Activated CD8-positive, alpha-beta memory T cell treated with anti-CD3 and anti-CD28 coated beads, Interleukin-2, amount 50 U/mL, for 48 hours (primary cell): ENCODE measurements at regions not wholly inside any gene's neighbourhood (a gene's known extent, or its start where the extent isn't known, plus 50 kb on each side); places are given as distances from the start of the nearest gene placed in this dataset.
"Not testable (repeated sequence)": the region's sequence is repeated elsewhere in the genome, so short reads cannot be mapped to it uniquely, and the experiment has no call there.

Source experiments
- DNase-seq: peaks from one replicate; pipeline ENCODE4 v3.0.0-alpha.2; 2020

DNA sequence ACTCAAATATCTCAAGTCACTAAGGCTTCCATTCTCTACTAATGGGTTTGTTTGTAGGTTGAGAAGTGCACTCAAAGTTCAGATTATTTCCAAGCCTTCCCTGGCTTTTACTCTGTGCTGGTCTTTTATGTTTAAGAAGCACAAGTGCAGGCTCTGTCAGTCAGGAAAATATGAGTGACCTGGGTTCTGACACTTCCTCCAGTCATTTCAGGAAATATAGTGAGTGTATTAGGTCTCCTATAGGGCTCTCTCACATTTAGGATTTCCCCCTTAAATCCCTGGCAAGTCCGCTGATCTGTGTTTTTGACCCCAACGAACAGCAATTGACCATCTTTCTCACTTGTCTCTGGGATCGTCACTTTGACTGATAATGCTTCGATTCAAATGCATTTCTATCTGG is 210.2 kb downstream of the ARPP21 start:
- DNase-seq = no peak

DNA sequence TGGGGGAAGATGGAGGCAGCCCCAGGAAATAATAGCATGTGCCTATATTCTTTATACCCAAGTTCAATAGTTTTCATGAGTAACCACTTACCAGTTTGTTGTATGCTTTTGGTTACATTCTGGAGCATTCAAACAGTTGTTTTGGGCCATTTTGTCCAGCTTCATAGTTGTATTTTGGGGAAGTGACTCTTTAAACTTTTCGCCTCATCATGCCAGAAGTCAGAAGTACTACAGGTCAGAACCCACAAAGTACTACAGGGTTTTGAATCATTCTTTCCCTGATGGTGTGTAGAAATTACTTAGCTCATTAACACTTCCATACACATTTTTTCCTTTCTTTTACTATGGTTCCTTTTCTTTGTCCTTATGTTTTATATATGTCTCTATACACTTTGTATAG is 210.6 kb downstream of the ARPP21 start:
- no peak for DNase-seq

DNA sequence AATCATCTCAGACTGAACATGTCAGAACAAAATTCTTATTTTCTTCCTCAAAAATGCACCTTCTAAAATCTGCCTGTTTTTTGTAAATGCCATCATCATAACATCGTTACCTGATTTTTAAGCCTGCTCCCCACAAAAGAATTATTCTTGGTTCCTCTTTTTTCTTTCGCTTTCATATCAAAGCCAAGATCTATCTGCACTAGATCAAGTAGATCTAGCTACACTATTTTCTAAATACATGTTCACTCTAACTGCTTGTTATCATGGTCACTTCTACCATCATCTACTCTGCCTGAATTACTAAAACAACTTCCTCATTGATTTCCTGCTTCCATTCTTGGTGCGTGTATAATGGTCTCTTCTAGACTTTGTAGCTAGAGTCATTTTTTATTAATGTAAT is 217.7 kb downstream of the ARPP21 start:
- DNase-seq = no peak

DNA sequence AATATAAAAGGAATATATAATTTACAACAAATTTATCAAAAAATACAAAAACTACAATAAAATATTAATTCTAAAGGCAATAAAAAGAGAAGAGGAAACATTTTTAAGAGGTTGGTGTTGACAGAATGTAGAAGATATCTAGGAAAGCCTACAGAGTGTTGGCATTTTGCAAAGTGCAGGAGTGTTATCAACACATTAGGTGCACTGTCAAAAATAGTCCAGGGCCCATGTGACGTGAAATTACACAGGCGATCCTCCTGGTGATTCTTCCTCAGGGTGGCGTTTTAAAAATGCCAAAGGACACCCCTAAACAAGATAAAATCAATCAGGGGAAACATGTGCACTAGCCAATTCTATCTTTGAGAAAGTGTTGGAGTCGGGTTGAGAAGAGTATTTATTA is 222.7 kb downstream of the ARPP21 start:
- no peak for DNase-seq

DNA sequence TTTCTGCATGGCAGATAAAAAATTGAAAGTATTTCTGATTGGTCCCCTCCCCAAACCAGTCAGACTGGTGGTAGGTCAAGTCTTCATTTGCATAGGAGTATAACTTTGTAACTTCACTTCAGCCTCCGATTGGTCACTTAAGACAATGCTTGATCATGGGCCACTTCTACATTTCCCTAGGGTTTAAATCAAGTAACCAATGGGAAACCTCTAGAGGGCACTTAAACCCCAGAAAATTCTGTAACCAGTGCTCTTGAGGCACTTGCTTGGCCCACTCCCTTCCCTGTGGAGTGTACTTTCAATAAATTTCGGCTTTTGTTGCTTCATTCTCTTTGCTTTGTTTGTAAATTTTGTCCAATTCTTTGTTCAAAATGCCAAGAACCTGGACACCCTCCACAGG is 225.5 kb downstream of the ARPP21 start:
- DNase-seq = no peak

DNA sequence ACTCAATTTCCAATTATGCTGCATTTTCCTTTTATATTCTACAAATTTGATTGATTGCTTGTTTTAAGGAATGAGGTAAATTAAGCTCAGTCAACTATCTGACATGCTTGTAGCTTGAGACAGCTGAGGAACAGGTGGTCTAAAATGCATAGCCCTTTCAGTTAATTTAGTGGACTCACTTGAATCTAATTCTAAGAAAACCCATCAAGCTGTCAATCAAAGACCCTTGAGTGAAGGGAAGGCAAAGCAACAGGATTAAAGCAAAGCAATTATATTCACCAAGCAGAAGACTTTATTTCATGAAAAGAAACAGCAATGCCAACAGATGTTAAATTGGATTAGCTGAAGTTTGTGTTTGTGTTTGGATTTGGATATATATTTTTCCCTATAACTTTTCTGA is 228.5 kb downstream of the ARPP21 start:
- no peak for DNase-seq

DNA sequence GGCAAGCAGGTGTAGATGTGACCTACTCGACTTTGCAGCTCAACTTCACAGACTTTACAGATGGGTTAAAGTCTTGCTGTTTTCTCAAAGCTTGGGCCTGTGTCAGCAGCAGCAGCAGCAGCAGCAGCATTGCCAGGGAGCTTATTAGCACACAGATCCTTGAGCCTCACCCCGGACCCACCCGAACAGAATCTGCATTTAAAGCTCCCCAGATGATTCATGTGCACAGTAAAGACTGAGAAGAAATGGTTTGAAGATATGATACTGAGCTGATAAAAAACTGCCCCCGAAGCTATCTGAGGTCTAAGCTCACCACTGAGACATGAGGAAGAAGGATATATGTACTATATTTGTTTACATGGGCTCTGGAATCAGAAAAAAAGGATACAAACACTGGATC is 231.7 kb downstream of the ARPP21 start:
- no peak for DNase-seq

DNA sequence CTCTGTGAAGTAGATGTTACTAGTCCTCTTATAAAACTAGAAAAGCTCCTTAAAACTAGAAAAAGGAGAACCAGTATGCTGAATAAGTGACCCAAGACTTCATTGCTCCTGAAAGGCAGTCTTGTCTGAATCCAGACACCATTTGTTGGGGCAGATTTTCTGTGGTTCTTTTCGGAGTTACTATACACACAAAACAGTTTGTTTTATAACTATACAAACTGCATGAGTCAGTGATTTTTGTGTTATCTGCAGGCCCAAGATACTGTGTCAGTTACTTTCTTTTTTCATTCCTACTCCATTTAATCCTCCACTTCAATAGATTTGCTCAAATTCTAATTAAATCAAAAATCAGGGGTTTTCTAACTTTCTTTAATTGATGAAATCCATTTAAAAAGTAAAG is 244.6 kb downstream of the ARPP21 start:
- no peak for DNase-seq

DNA sequence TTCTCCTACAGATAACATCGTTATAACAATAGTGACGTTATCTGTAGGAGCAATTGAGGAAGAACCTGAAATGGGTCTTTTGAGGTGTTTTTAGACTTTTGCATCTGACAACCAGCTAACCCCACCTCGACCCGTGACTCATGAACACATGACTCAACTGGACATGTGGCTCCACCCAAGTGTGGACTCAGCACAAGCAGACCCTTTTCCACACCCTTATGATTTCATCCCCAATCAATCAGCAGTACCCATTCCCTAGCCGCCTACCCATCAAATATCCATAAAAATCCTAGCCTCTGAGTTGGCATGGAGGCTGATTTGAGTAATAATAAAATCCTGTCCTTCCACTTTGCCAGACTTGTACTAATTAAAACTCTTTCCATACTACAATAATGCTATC is 255.4 kb downstream of the ARPP21 start:
- DNase-seq = no peak

DNA sequence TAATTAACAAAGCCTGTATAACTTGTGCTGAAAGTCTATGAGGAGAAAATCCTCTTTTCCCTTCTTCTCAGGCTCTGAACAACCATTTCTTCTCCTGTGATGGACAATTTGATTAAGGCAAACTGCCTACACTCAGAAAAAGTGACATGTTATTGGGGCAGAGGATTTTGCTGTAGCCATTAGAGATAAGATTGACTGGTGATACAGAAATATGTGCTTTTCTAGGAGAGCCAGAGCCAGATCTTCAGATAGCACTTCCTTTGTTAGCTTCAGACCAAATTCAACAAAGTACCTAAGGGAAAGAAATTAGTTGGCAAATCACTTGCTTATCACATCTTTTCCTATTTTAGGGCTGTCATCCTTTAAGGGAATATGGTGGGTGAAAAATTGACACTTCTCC is 259.9 kb downstream of the ARPP21 start:
- DNase-seq = no peak

DNA sequence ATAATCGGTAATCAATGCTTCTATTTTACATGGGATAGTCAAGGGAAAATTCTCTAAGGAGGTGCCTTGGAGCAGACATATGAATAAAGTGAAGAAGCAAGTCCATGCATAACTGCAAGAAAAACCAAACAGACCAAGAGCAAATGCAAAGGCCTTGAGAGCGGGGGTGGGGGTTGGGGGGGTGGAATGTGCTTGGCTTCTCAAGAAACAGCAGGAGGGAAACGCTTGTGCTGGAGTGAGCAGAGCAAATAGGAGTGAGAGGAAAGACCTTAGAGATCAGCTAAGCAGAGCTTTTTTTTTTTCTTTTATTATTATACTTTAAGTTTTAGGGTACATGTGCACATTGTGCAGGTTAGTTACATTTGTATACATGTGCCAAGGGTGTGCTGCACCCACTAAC is 260.8 kb downstream of the ARPP21 start:
- DNase-seq = no peak

DNA sequence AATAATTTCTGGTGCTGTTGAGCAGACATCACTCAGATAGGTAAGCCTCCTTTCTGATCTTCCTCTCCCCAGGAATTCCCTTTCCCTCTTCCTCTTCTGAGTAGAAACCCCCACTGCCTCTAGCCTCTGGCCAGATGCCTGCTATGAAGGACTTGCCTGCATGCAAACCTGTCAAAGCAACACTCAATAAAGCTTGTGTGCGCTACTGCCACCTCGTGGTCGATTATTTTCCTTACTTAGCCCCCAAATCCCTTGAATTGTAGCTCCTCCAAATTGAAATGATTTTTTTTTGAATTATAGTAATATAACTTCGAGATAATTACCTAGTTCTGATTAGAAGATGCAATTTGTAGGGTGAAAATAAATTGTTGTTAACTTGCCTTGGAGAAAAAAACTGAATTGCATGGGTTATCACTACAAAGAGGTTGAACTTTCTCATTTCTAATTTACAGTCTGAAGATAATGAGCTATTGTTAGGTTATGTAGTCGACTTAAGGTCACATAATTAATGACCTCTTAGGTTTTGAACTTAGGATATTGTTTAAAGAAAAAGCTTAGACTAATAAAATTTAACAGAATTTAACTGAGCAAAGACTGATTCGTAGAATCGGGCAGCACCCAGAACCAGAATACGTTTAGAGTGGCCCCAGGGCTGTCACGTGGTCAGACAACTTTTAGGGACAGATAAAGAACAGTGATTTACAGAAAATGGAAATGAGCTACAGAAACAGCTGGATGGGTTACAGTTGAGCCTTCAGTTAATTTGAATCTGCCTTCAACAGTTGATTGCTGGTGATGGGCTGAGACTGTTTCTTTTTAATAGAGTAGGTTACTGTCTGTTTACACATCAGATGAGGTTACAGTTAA is 269.3 kb downstream of the ARPP21 start:
- peak; percentile 69 for DNase-seq

DNA sequence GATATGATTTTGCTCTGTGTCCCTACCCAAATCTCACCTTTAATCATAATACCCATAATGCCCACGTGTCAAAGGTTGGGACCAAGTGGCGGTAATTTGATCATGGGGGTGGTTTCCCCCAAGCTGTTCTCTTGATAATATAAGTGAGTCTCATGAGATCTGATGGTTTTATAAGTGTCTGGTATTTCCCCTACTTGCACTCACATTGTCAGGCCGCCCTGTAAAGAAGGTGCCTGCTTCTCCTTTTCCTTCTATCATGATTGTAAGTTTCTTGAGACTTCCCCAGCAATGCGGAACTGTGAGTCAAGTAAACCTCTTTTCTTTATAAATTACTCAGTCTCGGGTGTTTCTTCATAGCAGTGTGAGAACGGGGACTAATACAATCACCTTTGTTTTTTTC is 279.8 kb downstream of the ARPP21 start:
- no peak for DNase-seq

DNA sequence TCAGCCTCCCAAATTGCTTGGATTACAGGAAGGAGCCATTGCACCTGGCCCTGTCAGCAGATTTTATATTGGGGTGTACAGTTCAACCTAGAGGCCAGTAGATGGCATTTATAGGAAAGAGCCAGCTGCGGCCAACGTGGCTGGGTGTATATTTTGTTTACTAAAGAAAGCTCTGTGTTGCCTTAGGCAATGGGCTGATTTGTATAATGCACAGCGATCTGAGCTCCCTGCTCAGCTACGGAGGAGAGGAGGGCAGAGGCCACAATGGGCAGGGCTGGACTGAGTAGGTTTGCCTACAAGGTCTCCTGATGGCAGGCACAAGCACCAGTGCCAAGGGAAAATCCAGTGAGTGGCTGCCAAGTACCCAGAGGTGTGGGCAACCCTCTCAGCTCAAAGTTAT is 282.4 kb downstream of the ARPP21 start:
- no peak for DNase-seq

DNA sequence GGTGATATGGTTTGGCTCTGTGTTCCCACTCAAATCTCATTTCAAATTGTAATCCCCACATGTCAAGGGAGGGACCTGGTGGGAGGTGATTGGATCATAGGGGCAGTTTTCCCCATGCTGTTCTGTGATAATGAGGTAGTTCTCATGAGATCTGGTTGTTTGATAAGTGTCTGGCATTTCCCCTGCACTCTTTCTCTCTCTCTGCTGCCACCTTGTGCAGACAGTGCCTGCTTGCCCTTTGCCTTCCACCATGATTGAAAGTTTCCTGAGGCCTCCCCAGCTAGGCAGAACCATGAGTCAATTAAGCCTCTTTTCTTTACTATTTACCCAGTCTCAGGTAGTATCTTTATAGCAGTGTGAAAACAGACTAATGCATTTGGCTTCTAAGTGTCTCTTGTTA is 284.7 kb downstream of the ARPP21 start:
- DNase-seq = not testable (repeated sequence)

DNA sequence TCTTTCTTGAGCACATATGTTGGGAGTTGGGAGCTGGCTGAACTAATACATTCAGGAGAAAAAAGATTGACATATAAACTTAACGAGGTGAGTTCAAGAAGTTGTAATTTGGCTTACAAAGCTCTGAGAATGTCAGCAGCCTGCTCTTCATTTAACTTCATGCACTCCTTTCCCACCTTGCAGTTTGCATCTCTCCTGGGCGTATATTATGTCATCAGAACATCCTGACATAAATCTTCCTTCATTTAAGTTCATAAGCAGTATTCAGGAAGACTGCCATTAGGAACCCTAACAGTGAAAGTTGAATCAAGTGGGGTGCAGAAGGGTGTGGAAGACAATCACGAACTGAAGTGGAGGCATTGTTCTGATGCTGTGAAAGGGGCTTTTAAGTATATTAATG is 288.1 kb downstream of the ARPP21 start:
- no peak for DNase-seq

DNA sequence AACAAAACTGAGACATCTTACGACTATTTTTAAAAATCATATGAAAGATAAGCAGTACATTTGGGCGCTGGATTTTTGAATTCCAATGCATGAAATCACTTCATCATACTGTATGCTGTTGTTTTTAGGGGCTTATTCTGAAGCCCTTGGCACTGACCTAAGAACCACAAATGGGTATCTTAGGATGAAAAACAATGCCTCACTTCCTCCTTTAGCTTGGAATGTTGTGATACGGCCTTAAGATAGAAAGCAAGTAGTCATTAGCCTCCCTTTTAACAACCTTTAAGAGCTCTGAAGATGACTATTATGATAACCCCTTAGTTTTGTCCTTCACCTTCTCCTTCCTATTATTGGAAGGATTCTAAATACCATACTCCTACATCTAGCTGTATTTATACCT is 289.8 kb downstream of the ARPP21 start:
- DNase-seq = no peak

DNA sequence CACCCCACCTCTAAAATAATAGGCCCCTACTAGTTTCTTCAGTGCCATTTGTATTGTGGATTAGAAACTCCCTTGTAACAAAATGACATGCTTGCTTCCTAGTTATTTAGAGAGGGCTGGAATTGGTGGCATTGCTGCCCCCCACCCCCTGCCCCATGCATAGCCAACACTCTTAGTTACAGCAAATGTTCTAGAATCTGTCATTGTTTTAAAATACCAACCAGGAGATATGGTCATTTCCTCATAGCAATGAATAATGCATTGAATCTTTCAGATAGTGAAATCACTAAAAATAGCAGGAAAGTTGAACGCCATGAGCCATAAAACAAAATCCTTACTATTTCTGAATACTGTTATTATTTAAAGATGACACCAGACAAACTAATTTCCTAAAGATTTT is 292.5 kb downstream of the ARPP21 start:
- DNase-seq = no peak

DNA sequence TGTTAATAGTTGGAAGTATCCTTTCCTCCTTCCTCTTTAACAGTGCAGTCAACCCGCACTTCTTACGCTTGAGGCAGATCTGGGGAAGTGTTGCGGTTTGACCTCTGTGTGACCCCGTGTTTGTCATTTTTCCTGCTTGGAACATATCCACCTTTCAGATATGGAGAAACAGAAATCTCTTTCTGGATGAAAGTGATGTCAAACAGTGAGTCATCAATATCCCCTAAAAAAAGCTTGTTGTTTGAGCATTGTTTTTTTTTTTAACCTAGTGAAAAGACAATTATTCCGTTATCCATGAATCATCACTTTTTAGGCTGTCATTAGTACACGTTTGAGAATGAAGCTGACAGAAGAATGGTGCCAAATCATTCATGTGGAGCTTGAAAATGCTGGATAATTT is 293.7 kb downstream of the ARPP21 start:
- no peak for DNase-seq

DNA sequence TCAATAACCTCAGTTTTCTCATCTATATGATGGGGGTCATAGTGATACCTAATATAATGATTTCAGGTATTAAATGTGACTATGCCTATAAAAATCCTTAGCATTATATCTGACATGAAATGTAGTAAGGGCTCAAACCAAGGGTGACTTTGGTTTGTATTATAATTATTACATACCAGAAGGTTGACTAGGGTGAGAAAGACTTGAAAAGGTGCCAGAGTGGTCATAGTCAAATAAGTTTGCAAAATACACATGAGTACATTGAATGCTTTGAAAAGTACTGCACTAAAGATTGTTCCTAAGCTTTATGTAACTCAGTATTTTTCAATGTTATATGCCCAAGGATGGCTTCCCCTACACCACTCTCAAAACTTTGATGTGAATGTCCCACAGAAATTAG is 297.2 kb downstream of the ARPP21 start:
- DNase-seq = no peak

DNA sequence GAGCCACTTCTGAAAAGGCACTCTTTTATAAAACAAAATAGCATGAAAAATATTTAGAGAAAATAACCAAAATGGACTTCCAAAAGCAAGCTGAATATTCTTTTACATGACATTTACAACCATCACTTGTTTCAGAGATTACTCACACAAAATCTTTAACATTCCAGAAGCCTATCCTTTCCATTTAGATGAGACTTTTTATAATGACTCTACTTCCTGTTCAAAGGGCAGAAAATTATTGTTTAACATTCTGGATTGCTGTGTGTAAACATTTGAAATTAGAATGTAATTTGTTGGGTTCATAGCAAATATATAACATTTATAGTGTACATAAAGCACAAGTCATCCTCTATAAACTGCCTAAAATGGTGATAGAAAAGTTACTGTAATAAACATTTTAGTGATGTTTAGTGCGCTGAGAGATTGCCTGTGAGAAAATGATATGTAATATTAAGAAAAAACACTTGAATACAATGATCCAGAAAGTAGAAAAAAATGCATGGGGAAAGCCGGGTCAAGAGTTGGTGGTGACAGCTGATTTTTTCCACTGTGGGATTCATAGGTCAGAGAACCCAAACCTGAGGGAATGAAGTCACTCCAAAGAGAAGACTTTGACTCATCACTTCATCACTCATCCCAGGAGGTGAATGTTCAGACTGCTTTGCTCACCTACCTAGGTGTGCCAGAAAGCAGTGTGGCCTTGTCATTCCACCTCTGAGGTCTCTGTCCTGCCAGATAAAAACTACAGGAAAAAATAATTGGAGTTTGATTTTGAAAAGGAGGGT is 305.8 kb downstream of the ARPP21 start:
- no peak for DNase-seq

DNA sequence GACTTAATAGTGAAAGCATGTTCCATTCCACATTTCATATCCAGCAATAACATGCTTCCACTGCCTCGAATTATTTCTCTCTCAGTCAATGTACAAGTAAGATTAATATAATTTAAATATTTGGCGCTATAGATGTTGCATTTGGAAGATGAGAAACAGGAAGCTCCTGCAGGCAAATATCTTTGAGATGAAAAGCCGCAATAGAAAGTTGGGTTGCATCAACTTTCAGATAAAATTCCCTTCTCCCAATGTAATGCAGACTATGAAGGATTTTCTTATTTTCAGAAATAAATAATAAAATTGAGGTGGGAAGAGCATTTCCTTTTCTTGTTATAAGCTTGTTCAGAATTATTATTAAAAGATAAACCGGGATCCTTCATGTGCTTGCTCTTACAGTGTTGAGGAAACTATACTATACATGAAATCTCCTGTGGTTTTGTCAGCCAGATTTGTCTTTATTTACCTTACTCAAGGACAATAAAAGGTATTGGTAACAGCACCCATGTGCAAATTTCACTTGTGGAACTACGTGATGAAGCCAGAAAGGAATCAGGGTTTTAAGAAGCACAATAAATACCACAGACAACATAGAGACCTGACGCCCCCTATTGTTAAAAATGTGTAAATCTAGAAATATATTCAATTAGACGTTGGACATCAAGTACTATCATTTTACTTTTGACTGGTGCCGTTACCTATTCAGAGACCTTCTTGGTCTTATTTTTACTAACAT is 307.0 kb downstream of the ARPP21 start:
- no peak for DNase-seq

DNA sequence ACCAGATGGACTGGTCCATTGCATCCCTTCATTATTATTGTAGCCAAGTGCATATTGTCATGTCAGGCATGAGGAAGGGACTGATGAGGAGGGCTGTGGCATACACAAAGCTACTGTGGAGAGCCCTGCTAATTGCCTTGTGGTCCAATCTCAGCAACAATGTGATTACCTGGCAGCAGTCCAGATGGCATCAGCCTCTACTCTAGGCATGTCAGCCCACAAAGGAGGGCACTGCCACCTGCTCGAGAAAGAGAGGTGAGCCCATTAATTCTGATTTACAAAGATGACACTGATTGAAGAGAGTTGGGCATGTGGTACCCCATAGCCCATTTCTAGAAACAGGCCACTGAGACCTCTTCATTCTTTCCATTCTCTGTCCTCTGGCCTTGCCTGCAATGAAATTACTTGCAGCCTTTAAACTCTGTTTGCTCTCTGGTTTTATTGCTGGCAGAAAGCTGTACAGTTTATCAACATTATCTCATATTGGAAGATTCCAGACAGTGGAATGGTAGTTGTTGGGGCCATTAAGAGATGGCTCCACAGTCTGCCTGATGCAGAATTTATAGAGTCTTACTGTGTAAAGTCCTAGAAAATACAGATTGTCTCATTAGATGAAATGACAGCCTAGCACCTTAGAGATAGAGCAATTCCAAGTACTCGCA is 307.7 kb downstream of the ARPP21 start:
- no peak for DNase-seq
